Gastrocnemius medialis (tissue), 4 donors: ENCODE measurements at regions not wholly inside any gene's neighbourhood (a gene's known extent, or its start where the extent isn't known, plus 50 kb on each side); places are given as distances from the start of the nearest gene placed in this dataset.

Experiments
- POLR2A ChIP-seq, 2 donors: fragments of 450-650 bp; IDR thresholded peaks; one replicate each; pipeline ENCODE4 v1.6.1; 2017; ENCODE audit warnings: antibody characterized with exemption in 2 of 2, mild to moderate bottlenecking in 2 of 2, moderate library complexity in 2 of 2
- TF ChIP-seq, protein P1 (sequence below), 5 experiments: fragments of 450-650 bp in 3 of 5; fragments of 200-600 bp in 2 of 5; sonication (generic) in 2 of 5; IDR thresholded peaks in 4 of 5; conservative IDR thresholded peaks in 1 of 5; 1 replicate in 4 of 5; 2 replicates in 1 of 5; pipeline ENCODE4 v1.5.1; 2016 to 2019; ENCODE audit warnings: antibody characterized with exemption in 5 of 5, mild to moderate bottlenecking in 3 of 5, moderate library complexity in 3 of 5

DNA sequence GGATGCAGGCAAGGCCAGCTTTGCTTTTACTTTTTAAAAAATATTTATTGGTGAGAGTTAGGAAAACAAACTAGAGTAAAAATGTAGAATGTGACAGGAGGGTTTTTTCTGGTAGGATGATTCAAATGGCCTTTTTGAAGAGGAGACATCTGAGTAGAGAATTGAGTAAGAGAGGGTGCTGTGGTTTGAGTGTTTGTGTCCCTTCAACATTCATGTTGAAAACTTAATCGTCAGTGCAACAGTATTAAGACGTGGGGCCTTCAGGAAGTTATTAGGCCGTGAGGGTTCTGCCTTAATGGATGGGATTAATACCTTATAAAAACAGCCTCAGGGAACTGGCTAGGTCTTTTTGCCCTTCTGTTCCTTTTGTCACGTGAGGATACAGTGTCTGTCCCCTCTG is 288.8 kb upstream of the C11orf87 start:
- TF ChIP-seq, protein P1, sequence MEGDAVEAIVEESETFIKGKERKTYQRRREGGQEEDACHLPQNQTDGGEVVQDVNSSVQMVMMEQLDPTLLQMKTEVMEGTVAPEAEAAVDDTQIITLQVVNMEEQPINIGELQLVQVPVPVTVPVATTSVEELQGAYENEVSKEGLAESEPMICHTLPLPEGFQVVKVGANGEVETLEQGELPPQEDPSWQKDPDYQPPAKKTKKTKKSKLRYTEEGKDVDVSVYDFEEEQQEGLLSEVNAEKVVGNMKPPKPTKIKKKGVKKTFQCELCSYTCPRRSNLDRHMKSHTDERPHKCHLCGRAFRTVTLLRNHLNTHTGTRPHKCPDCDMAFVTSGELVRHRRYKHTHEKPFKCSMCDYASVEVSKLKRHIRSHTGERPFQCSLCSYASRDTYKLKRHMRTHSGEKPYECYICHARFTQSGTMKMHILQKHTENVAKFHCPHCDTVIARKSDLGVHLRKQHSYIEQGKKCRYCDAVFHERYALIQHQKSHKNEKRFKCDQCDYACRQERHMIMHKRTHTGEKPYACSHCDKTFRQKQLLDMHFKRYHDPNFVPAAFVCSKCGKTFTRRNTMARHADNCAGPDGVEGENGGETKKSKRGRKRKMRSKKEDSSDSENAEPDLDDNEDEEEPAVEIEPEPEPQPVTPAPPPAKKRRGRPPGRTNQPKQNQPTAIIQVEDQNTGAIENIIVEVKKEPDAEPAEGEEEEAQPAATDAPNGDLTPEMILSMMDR (IDR thresholded peaks at IDR 0.05 in 4 of 5, conservative IDR thresholded peaks at IDR 0.05 in 1 of 5), result no peak
- TF ChIP-seq POLR2A (IDR thresholded peaks at IDR 0.05), result no peak
